Hematopoietic multipotent progenitor cell treated with erythropoietin and hydrocortisone succinate and interleukin-3 and kit ligand, for 8 days (in vitro differentiated cells): ENCODE measurements at regions not wholly inside any gene's neighbourhood (a gene's known extent, or its start where the extent isn't known, plus 50 kb on each side); places are given as distances from the start of the nearest gene placed in this dataset.
"Not testable (repeated sequence)": the region's sequence is repeated elsewhere in the genome, so short reads cannot be mapped to it uniquely, and the experiment has no call there.

Source experiments
- DNase-seq: peaks from one replicate; pipeline ENCODE4 v3.0.0-alpha.2; 2015

- no peak for DNase-seq
Observed at GRCh38 chr2:61774351-61774750, 79.5 kb downstream of the FAM161A start.

GRCh38 chr2:61771904-61772845 lies 81.7 kb downstream of the FAM161A start:
- no peak for DNase-seq

- no peak for DNase-seq
Observed at GRCh38 chr2:61770746-61771145, 83.1 kb downstream of the FAM161A start.

- no peak for DNase-seq
Observed at GRCh38 chr2:61770298-61770697, 83.6 kb downstream of the FAM161A start.

- no peak for DNase-seq
Observed at GRCh38 chr2:61769093-61769675, 84.7 kb downstream of the FAM161A start.

- DNase-seq: peak; percentile 99
Observed at GRCh38 chr2:61764035-61764800, 89.6 kb downstream of the FAM161A start.

GRCh38 chr2:61763605-61764034 lies 90.2 kb downstream of the FAM161A start:
- peak; percentile 86 for DNase-seq

GRCh38 chr2:61762292-61762691 lies 91.6 kb downstream of the FAM161A start:
- no peak for DNase-seq

GRCh38 chr2:61759718-61760117 lies 94.1 kb downstream of the FAM161A start:
- no peak for DNase-seq

GRCh38 chr2:61759005-61759404 lies 94.9 kb downstream of the FAM161A start:
- peak; percentile 18 for DNase-seq

- DNase-seq: no peak
Observed at GRCh38 chr2:61758159-61758558, 95.7 kb downstream of the FAM161A start.

GRCh38 chr2:61753512-61753911 lies 100.3 kb downstream of the FAM161A start:
- no peak for DNase-seq

- no peak for DNase-seq
Observed at GRCh38 chr2:61750624-61751023, 103.2 kb downstream of the FAM161A start.

GRCh38 chr2:61742955-61743354 lies 110.9 kb downstream of the FAM161A start:
- no peak for DNase-seq

GRCh38 chr2:61737841-61738240 lies 116.0 kb downstream of the FAM161A start:
- peak; percentile 38 for DNase-seq

GRCh38 chr2:61736953-61737352 lies 116.9 kb downstream of the FAM161A start:
- no peak for DNase-seq

- no peak for DNase-seq
Observed at GRCh38 chr2:61733563-61733962, 120.3 kb downstream of the FAM161A start.

- peak; percentile 7 for DNase-seq
Observed at GRCh38 chr2:61732787-61733186, 121.1 kb downstream of the FAM161A start.

- no peak for DNase-seq
Observed at GRCh38 chr2:61727746-61728145, 126.1 kb downstream of the FAM161A start.

GRCh38 chr2:61726456-61727209 lies 127.2 kb downstream of the FAM161A start:
- DNase-seq: no peak

GRCh38 chr2:61723364-61723763 lies 130.5 kb downstream of the FAM161A start:
- not testable (repeated sequence) for DNase-seq

- no peak for DNase-seq
Observed at GRCh38 chr2:61722800-61723199, 131.1 kb downstream of the FAM161A start.

- DNase-seq: no peak
Observed at GRCh38 chr2:61722318-61722717, 131.5 kb downstream of the FAM161A start.
